ENCODE measurements at regions not wholly inside any gene's neighbourhood (a gene's known extent, or its start where the extent isn't known, plus 50 kb on each side); places are given as distances from the start of the nearest gene placed in this dataset.

GRCh38 chr1:55929652-55930051 is 649.7 kb downstream of the PLPP3 start:
- no peak for TF ChIP-seq CTCF (IDR thresholded peaks at IDR 0.05; ENCODE audit: borderline replicate concordance, control extremely low read depth, extremely low read depth, insufficient read depth, missing control alignments)

GRCh38 chr1:55928576-55928975 is 650.8 kb downstream of the PLPP3 start:
- no peak for DNase-seq (ENCODE audit: low spot score)
- no peak for TF ChIP-seq CTCF (IDR thresholded peaks at IDR 0.05; ENCODE audit: borderline replicate concordance, control extremely low read depth, extremely low read depth, insufficient read depth, missing control alignments)
- in situ Hi-C loops (cut with MboI; ENCODE audit: low sequenced_read_pairs, unreplicated experiment), result no loop called here

More at GRCh38 chr1:55929652-55930051, 649.7 kb downstream of the PLPP3 start:
- DNase-seq (ENCODE audit: low spot score), result no peak
- in situ Hi-C loops (cut with MboI; ENCODE audit: low sequenced_read_pairs, unreplicated experiment), result no loop called here

GRCh38 chr1:55927702-55928290 is 651.6 kb downstream of the PLPP3 start:
- TF ChIP-seq CTCF (IDR thresholded peaks at IDR 0.05; ENCODE audit: borderline replicate concordance, control extremely low read depth, extremely low read depth, insufficient read depth, missing control alignments), result no peak
- in situ Hi-C loops (cut with MboI; ENCODE audit: low sequenced_read_pairs, unreplicated experiment), result no loop called here
- no peak for DNase-seq (ENCODE audit: low spot score)

GRCh38 chr1:55926906-55927471 is 652.4 kb downstream of the PLPP3 start:
- in situ Hi-C loops (cut with MboI; ENCODE audit: low sequenced_read_pairs, unreplicated experiment), result no loop called here
- no peak for DNase-seq (ENCODE audit: low spot score)
- TF ChIP-seq CTCF (IDR thresholded peaks at IDR 0.05; ENCODE audit: borderline replicate concordance, control extremely low read depth, extremely low read depth, insufficient read depth, missing control alignments), result no peak

GRCh38 chr1:55916907-55917306 is 662.5 kb downstream of the PLPP3 start:
- in situ Hi-C loops (cut with MboI; ENCODE audit: low sequenced_read_pairs, unreplicated experiment), result no loop called here
- DNase-seq (ENCODE audit: low spot score), result no peak
- TF ChIP-seq CTCF (IDR thresholded peaks at IDR 0.05; ENCODE audit: borderline replicate concordance, control extremely low read depth, extremely low read depth, insufficient read depth, missing control alignments), result no peak

GRCh38 chr1:55916481-55916880 is 662.9 kb downstream of the PLPP3 start:
- no peak for TF ChIP-seq CTCF (IDR thresholded peaks at IDR 0.05; ENCODE audit: borderline replicate concordance, control extremely low read depth, extremely low read depth, insufficient read depth, missing control alignments)
- no peak for DNase-seq (ENCODE audit: low spot score)
- in situ Hi-C loops (cut with MboI; ENCODE audit: low sequenced_read_pairs, unreplicated experiment), result no loop called here

All from GM13976 (cell line).